Heart left ventricle (tissue), 16 donors: ENCODE measurements at regions not wholly inside any gene's neighbourhood (a gene's known extent, or its start where the extent isn't known, plus 50 kb on each side); places are given as distances from the start of the nearest gene placed in this dataset.
A peak's percentile ranks its signal among the peaks of the same experiment; 100 is the strongest.

Experiments used
- ATAC-seq, 4 donors: fragments of 200-7000 bp; cut with Tn5 transposase; one replicate each; pipeline ENCODE4 v1.9.1; 2020 to 2022; ENCODE audit warnings: moderate library complexity in 4 of 4, mild to moderate bottlenecking in 3 of 4, moderate number of reproducible peaks in 1 of 4
- DNase-seq, 5 donors: peaks; one replicate each; pipeline ENCODE4 v3.0.0-alpha.2; 2020
- H3K27ac ChIP-seq, 12 donors: fragments of 200-600 bp; sonication (generic) in 4 of 12; one replicate each; pipeline versions ENCODE4 v1.5.0 to v1.8.0; 2016 to 2022; ENCODE audit warnings: mild to moderate bottlenecking in 2 of 12
- H3K27me3 ChIP-seq, 9 donors: fragments of 200-600 bp; sonication (generic) in 2 of 9; one replicate each; pipeline versions ENCODE4 v1.5.1 to v1.8.0; 2016 to 2022; ENCODE audit warnings: mild to moderate bottlenecking in 3 of 9
- H3K36me3 ChIP-seq, 9 donors: fragments of 200-600 bp; sonication (generic) in 2 of 9; one replicate each; pipeline versions ENCODE4 v1.5.0 to v1.8.0; 2018 to 2022; ENCODE audit warnings: mild to moderate bottlenecking in 2 of 9
- H3K4me1 ChIP-seq, 12 donors: fragments of 200-600 bp; sonication (generic) in 4 of 12; one replicate each; pipeline versions ENCODE4 v1.5.0 to v1.8.0; 2016 to 2022; ENCODE audit warnings: mild to moderate bottlenecking in 3 of 12
- H3K4me3 ChIP-seq, 12 donors: fragments of 200-600 bp; sonication (generic) in 4 of 12; one replicate each; pipeline versions ENCODE4 v1.5.0 to v1.8.0; 2017 to 2022; ENCODE audit warnings: mild to moderate bottlenecking in 9 of 12, moderate library complexity in 4 of 12
- H3K9me3 ChIP-seq, 12 donors: fragments of 200-600 bp; sonication (generic) in 4 of 12; one replicate each; pipeline versions ENCODE4 v1.5.0 to v1.8.0; 2016 to 2022; ENCODE audit warnings: mild to moderate bottlenecking in 1 of 12
- POLR2A ChIP-seq, 2 donors: fragments of 450-650 bp; IDR thresholded peaks; one replicate each; pipeline ENCODE4 v1.6.1; 2017; ENCODE audit warnings: antibody characterized with exemption in 2 of 2, mild to moderate bottlenecking in 2 of 2, moderate library complexity in 2 of 2
- WGBS, 4 donors: extraction: QIAGEN DNeasy Blood & Tissue Kit in 2 of 4; methylation state at CpG; one replicate each; pipeline versions ENCODE4 v1.1.5 to v1.1.7; 2013 to 2018; 5-methylcytosine and 5-hydroxymethylcytosine counted together
- intact Hi-C, 10 donors: fragments of 100-400 bp; cut with DNase I; formaldehyde crosslinking; loops; one replicate each; pipeline versions ENCODE4 v1.11.1 to v1.14.2; 2022
- TF ChIP-seq, protein P1 (sequence below), 12 donors: fragments of 200-600 bp; sonication (generic) in 4 of 12; IDR thresholded peaks; one replicate each; pipeline versions ENCODE4 v1.5.0 to v1.8.0; 2018 to 2022; ENCODE audit warnings: antibody characterized with exemption in 12 of 12, mild to moderate bottlenecking in 5 of 12
- donor health status: ischemic (EF 13 %, LVEDD 7.1; RV severe dilation, severe dysfunction).
- donor health status: healthy with polysubstance abuse.
- donor health status: DM: no; HTN: yes; CAD: no.
- donor health status: DM: no; HTN: no; CAD: no.
- donor health status: ischemic (EF 25% LVEDD 6.9; RV normal size, moderate dysfunction).
- donor health status: ischemic (EF 25% LVEDD 5.7; RV mildly dilated, moderate dysfunction).
- donor health status: healthy.
- donor health status: DM: yes; HTN: yes; CAD: no.
- donor health status: ischemic (EF 35%, LVEDD 5.7; RV mildly dilated, moderate dysfunction).
- donor health status: nonischemic (EF 11% LVEDD 7.7; RV severe dilation, severe dysfunction).
- donor health status: DM: yes; HTN: yes; CAD: no.
- donor health status: PGD.
- donor health status: ischemic (EF 29% LVEDD 5.4; RV normal size, mild dysfunction).
- donor health status: nonischemic (EF 23%, LVEDD 6.1; RV moderate dilation, normal function).

DNA sequence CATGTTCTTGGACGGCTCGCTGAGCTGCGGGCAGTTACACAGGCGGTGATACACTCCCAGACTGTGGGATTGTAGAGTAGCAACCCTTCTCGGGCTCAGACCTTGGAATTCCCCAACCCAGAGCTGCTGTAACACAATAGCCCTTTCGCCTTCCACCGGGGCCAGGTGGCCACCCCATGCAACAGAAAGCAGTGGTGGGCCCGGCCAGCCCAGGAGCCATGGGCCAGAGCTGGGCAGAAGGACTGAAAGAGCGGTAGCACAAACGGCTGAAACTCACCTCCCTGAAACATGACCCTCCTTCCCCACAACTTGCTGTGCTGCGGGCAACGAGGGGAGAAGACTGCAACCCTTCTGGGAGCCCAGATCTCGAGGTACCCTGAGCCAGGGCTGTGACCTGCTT lies 429.0 kb downstream of the SLITRK1 start:
- Histone ChIP-seq H3K27ac (no peak overlapping the region), H3K27me3 (no peaks in the 10 kb centered on the region), H3K36me3 (no peaks in the 10 kb centered on the region), H3K9me3 (peaks cover 0 to 9% (median 0%) of the 10 kb centered on the region in 12 donors), H3K4me1 (no peaks in the 10 kb centered on the region), H3K4me3 (no peak overlapping the region)
- 88 to 96% (median 89%) methylated on average over 10 to 13 of the region's 13 CpGs for WGBS, 4 donors
- intact Hi-C loops: no loop called here
- TF ChIP-seq POLR2A (IDR thresholded peaks at IDR 0.05): no peak
- TF ChIP-seq, protein P1, sequence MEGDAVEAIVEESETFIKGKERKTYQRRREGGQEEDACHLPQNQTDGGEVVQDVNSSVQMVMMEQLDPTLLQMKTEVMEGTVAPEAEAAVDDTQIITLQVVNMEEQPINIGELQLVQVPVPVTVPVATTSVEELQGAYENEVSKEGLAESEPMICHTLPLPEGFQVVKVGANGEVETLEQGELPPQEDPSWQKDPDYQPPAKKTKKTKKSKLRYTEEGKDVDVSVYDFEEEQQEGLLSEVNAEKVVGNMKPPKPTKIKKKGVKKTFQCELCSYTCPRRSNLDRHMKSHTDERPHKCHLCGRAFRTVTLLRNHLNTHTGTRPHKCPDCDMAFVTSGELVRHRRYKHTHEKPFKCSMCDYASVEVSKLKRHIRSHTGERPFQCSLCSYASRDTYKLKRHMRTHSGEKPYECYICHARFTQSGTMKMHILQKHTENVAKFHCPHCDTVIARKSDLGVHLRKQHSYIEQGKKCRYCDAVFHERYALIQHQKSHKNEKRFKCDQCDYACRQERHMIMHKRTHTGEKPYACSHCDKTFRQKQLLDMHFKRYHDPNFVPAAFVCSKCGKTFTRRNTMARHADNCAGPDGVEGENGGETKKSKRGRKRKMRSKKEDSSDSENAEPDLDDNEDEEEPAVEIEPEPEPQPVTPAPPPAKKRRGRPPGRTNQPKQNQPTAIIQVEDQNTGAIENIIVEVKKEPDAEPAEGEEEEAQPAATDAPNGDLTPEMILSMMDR (IDR thresholded peaks at IDR 0.05): no peak
- ATAC-seq: no peak
- DNase-seq: no peak

DNA sequence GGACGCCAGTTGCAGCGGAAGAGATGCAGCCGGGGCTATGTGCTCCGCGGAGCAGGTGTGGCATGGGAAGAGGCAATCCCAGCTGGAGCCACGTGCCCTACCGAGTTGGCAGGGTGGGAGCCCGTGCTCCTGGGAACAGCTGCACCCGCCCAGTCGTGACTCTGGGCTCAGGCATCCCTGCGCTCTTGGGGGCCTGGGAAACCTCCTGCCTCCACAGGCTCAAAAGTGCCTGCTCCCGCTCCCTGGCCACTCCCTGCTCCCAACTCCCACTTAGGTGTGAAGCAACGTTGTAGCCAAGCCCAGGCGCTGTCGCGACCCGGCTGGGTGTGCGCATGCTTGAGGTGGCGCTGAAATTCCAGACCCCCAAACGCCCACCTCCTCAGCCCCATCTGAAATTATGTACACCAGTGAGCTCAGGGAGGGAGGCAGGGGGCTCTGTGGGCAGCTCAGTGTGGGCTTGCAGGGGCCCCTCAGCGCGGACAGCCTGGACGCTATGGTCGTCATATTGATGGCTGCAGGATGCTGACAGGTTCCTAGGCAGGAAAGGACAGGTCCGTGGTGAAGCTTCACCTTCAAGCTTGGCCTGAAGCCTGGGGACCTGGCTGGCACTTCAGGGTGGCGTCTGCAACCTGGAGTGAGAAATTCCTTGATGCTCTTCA lies 429.9 kb downstream of the SLITRK1 start:
- WGBS, 4 donors: 90 to 93% (median 91%) methylated on average over 24 to 26 of the region's 26 CpGs
- Histone ChIP-seq H3K9me3 (peaks cover 0 to 7% (median 0%) of the 10 kb centered on the region in 12 donors), H3K4me3 (no peak overlapping the region), H3K27ac (no peak overlapping the region), H3K4me1 (no peaks in the 10 kb centered on the region), H3K36me3 (no peaks in the 10 kb centered on the region), H3K27me3 (no peaks in the 10 kb centered on the region)
- ATAC-seq (no peak), DNase-seq (peak in 1 of 5 donors; percentile 22)
- intact Hi-C loops: no loop called here
- TF ChIP-seq, protein P1 (IDR thresholded peaks at IDR 0.05): no peak
- TF ChIP-seq POLR2A (IDR thresholded peaks at IDR 0.05): no peak

DNA sequence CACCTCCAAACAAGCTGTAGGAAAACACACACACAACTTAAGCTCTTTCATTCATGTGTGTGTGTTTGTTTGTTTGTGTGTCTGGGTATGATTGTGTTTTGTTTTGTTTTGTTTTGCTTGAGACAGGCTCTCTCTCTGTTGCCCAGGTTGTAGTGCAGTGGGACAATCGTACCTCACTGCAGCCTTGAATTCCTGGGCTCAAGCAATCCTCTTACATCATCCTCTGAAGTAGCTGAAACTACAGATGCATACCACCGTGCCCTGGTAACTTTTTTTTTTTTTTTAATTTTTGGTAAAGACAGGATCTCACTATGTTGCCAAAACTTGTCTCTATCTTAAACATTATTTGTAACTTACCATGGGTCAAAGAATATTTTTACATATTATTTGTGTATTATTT lies 431.7 kb downstream of the SLITRK1 start:
- TF ChIP-seq, protein P1 (IDR thresholded peaks at IDR 0.05): no peak
- no peak for TF ChIP-seq POLR2A (IDR thresholded peaks at IDR 0.05)
- WGBS, 4 donors: 42 to 52% (median 51%) methylated on average over 2 of the region's 2 CpGs
- ATAC-seq: no peak

DNA sequence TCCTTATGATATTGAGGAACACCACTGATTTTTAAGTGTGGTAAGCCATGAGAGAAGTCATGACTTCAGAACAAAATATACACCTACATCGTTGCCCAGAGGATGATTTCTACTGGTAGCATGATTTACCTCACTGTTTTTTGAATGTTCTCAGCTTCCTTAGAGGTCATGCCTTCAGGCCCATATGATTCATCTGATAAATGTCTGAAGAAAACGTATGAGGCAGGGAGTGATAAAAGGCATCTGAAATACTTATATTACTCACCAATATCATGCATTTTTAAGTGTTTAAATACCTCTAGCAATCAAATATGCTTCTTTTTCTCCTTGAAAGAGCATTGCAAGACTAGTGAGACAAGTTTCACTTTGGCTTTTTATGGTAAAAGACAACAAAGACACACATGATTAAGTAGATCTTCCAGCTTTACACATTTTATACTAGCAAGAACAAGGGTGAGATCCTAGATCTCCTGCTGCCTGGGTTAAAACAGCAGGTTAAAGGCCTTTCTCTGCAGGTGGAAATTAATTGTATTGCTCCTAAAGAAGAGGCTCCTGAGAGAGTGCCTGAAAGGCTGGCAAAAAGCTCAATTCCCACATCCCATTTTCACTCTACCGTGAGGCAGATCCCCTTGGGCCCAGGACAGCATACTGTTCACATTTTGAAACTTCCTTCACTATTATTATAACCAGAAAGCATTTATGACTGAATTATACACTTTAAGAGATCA lies 432.4 kb downstream of the SLITRK1 start:
- Histone ChIP-seq H3K36me3 (no peaks in the 10 kb centered on the region), H3K9me3 (peaks cover 0 to 7% (median 0%) of the 10 kb centered on the region in 12 donors), H3K27me3 (no peaks in the 10 kb centered on the region), H3K4me3 (no peak overlapping the region), H3K4me1 (no peaks in the 10 kb centered on the region), H3K27ac (no peak overlapping the region)
- WGBS, 4 donors: 42 to 50% (median 45%) methylated on average over 3 of the region's 3 CpGs
- intact Hi-C loops: no loop called here
- ATAC-seq: no peak
- no peak for DNase-seq
- no peak for TF ChIP-seq POLR2A (IDR thresholded peaks at IDR 0.05)
- TF ChIP-seq, protein P1 (IDR thresholded peaks at IDR 0.05): no peak

More for the DNA sequence above, 431.7 kb downstream of the SLITRK1 start:
- no peaks in the 10 kb centered on the region for H3K27me3 ChIP-seq
- DNase-seq: no peak
- no peaks in the 10 kb centered on the region for H3K4me1 ChIP-seq
- H3K27ac ChIP-seq: no peak overlapping the region
- intact Hi-C loops: no loop called here
- H3K9me3 ChIP-seq: peaks cover 0 to 7% (median 0%) of the 10 kb centered on the region in 12 donors
- H3K4me3 ChIP-seq: no peak overlapping the region
- no peaks in the 10 kb centered on the region for H3K36me3 ChIP-seq
